Fibroblast of skin of abdomen (primary cell): ENCODE measurements at regions not wholly inside any gene's neighbourhood (a gene's known extent, or its start where the extent isn't known, plus 50 kb on each side); places are given as distances from the start of the nearest gene placed in this dataset.
A peak's percentile ranks its signal among the peaks of the same experiment; 100 is the strongest.

Experiments
- DNase-seq: peaks from one replicate; pipeline ENCODE4 v3.0.0-alpha.2; 2013

GRCh38 chr16:64641343-64641742, 480.5 kb downstream of the CDH11 start:
- DNase-seq = no peak

GRCh38 chr16:64638766-64639165, 483.1 kb downstream of the CDH11 start:
- no peak for DNase-seq

- peak; percentile 62 for DNase-seq
Measured at GRCh38 chr16:64629622-64630021, 492.2 kb downstream of the CDH11 start.

DNA sequence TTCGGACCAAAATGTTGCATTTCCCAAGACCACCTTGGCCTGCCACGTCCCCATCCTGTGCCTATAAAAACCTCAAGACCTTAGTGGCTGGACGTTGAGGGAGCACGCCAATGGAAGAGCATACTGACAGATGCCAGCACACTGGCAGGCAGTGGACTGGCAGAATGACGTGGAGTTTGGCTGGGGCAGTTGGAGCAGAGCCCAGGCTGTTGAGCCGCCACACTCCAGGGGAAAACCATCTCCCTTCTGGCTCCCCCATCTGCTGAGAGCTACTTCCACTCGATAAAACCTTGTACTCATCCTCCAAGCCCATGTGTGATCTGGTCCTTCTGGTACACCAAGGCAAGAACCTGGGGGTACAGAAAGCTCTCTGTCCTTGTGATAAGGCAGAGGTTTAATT, 494.1 kb downstream of the CDH11 start:
- DNase-seq = no peak

DNA sequence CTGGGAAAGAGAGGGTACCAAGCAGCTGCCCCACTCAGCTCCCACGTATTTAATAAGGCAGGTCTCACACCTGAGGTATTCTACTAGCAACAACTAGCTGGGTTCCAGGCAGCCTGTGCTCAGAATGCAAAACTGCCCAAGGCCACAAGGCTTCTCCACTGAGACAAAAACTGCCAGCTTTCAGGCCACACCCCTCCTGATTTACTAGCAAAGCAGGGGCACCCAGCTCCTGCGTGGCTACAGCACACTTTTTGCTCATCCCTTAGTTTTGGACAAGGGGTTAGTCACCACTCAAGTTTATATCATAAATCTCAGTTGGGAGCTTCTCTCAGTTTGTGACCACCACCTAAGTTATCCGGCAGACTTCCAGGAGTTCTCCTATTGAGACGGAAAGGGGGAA, 494.6 kb downstream of the CDH11 start:
- peak; percentile 8 for DNase-seq

DNA sequence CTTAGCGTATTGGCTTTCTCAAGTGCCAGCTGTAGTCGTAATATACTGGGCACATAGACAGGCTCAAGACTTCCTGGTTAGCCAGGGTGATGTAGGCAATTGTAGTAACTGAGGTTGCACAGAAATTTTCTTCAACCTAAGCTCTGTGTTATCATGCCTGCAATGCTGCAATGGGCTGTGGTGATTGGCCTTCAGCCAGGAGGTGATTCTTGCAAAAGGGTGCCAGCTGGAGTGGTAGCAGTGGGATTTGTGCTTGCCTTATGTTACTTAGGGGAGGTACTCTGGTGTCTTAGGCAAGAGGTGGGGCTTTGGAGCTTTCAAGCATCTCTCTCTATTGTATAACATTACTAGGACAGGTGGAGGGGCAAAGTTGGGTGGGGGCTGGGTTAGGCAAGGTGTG, 495.1 kb downstream of the CDH11 start:
- no peak for DNase-seq

GRCh38 chr16:64621616-64622015, 500.2 kb downstream of the CDH11 start:
- peak; percentile 31 for DNase-seq

DNA sequence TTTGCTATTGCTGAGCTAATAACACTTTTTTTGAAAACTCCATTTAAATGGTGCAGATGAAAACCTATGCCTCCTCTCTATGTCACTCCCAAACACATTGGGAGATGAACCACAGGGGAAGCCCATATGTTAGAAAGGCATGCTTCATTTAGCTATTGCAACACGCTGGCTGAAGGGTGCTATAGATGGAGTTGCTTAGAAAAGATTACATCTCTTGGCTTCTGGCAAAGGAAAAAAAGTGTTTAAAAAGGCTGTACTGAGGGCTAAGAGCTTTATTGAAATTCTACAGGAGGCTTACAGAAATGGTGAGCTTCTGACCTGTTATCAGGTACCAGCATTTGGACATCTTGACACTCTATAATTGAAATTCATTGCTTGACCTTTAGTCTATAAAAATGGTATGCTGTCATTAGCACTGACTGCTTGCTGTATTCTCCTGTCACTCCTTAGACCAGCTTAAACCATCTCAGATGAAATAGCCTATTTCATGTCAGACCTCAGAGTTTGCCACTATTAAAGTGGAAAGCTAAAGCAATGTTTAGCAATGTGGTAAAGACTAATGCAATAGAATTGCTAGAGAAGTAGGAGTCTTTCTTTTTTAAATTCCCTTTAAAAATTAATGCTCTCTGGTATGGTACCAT, 503.9 kb downstream of the CDH11 start:
- DNase-seq = peak; percentile 40

DNA sequence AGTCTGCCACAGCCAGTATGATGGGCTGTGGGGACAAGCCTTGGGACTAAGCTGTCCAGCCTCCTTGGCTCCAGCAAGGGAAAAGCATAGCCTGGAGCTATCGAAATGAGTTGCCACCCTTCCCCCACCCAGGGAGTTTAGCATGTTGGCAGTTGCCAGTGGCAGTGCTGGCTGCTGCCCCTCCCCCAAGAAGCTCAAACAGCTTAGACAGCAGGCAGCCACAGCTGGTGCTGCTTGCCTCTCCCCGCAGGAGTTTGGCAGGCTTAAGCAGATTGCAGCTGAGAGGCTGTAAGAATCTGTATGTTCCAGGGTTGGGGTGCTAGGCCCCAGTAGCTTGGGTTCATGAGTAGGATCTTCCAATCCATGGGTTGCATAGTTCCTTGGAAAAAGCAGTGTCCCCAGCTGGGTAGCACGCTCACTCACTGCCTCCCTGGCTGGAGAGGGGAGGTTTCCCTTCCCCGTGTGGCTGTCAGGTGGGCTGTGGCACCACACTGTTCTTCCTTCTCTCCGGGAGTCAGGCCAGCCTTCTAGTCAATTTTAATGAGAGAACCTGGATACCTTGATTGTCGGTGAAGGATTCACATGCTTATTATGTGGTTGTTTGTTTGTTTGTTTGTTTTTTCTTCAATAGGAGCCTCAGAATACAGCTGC, 506.1 kb downstream of the CDH11 start:
- DNase-seq = peak; percentile 56

GRCh38 chr16:64596196-64596595, 525.7 kb downstream of the CDH11 start:
- no peak for DNase-seq

DNA sequence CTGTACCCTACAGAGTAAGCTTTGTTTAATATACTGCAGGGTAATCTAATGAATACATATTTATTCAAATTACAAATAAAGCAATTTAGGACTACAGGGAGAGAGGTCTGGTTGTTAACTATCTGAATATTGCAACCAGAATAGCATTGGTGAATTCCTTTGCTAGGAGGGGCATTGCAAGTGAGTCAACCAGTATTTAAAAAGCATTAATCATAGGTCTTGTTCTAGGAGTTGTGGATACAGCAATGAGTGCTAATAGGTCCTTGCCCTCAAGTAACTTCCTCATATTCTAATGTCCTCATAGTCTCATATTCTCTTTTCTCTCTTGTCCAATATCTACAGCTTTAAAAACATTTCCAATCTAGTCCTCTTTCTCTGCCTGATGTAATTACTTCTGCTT, 531.4 kb downstream of the CDH11 start:
- DNase-seq = peak; percentile 43

DNA sequence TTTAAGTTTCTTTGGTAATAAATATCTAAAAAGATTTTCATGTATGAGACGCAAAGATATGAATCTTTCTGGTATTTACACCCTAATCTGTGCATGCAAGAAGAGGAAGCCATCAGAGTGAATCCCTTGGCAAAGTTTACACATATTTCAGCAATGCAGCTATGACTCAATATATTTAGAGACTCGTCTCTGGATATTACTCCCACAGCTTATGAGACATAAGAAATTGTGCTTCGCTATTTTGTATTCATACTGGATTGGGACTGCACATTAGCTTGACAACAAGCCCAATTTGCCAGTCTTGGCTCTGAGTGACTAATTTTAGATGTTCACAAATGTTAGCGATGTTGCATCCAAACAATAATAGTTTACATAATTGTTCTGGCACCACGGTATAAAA, 532.0 kb downstream of the CDH11 start:
- DNase-seq = peak; percentile 84

GRCh38 chr16:64586781-64587180, 535.1 kb downstream of the CDH11 start:
- DNase-seq = peak; percentile 17

- DNase-seq = no peak
Measured at GRCh38 chr16:64585367-64585766, 536.5 kb downstream of the CDH11 start.

GRCh38 chr16:64580558-64580957, 541.3 kb downstream of the CDH11 start:
- DNase-seq = no peak

DNA sequence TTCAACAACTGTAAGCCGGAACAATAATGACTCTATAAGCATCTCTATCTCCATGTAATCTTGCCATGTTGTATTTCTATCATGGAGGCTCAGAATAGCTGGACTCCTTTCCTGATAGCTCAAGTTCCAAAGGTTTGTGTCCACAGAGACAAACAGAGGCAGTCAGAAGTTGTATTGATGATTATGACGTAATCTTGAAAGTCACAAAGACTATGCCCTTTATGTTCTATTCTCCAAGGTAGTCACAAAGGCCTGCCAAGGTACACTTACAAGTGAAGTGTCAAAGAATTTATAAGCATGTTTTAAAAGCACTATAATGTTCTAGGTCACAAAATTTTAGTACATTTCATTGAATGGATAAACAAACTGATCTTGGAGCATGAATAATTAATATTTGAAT, 542.2 kb downstream of the CDH11 start:
- DNase-seq = no peak

GRCh38 chr16:64545768-64546167, 576.1 kb downstream of the CDH11 start:
- peak; percentile 38 for DNase-seq

GRCh38 chr16:64544859-64545258, 577.0 kb downstream of the CDH11 start:
- DNase-seq = no peak

DNA sequence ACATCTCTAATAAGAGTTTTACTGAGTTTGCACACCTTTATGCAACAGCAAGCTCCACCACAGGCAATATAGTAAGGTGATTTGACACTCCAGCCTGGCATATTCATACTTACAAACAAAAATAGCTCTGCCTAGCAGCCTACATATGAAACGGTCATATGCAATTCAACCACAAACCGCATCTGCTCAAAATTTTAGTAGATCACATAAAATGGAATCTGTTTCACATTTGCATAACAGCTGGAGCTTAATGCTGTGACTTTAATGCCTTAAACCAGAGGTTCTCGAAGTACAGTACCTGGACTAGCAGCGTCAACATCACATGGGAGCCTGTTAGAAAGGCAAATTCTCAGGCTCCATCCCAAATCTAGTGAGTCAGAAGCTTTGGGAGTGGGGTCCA, 578.4 kb downstream of the CDH11 start:
- peak; percentile 64 for DNase-seq

DNA sequence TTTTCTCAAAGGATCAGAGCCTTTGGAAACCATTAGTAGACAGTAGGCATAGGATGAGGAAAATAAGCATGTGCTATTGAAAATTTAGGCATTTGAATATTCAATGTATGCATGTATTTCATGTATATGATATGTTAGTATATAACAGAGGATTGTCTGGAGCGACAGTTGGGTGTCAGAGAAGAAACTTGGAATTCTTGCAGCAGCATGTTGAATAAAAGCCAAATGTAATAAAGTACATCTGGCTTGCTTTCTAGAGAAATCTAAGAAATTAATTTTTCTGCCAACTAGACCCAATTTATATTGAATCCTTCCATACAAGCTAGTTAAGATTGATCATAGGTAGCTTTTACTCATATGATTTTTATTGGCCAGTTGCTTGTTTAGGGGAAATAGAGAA, 578.8 kb downstream of the CDH11 start:
- DNase-seq = no peak

- DNase-seq = no peak
Measured at GRCh38 chr16:64542152-64542551, 579.7 kb downstream of the CDH11 start.

DNA sequence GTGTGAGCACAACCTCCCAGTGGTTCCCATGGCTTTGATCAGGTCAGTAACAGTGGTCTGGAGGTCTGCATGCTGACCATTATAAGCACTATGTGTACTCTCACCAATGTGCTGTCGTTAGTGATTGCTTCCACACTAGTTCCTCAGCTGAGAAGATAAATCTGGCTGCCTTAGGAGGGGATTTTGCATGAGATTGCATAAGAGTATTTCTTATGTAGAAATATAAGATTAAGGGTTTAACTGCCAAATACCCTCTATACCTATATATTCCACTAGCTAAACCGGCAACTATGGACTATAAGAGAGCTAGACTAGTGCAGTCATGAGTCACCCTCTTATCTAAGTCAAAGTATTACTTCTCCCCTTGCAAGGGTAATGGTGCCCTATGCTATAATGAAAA, 580.2 kb downstream of the CDH11 start:
- no peak for DNase-seq

- DNase-seq = no peak
Measured at GRCh38 chr16:64540434-64540833, 581.4 kb downstream of the CDH11 start.

GRCh38 chr16:64539811-64540371, 582.0 kb downstream of the CDH11 start:
- no peak for DNase-seq
